Panc1 (cell line): ENCODE measurements at regions not wholly inside any gene's neighbourhood (a gene's known extent, or its start where the extent isn't known, plus 50 kb on each side); places are given as distances from the start of the nearest gene placed in this dataset.

Experiments
- ATAC-seq: fragments of 200-7000 bp; cut with Tn5 transposase; 2 replicates; pipeline ENCODE4 v1.9.1; 2020; ENCODE audit warnings: mild to moderate bottlenecking, moderate library complexity
- BruUV-seq: library from RNA; stranded (reverse); fragments of 400-500 nt; replicated peaks from 2 replicates; lab custom pipeline; 2021; lab: Mats Ljungman, UMichigan
- CTCF ChIA-PET: fragments of 300-600 bp; sonication (Branson Sonifier 250); formaldehyde crosslinking; loops from one replicate; lab custom pipeline; 2022; ENCODE audit warnings: antibody characterized with exemption; lab: Charles Lee
- POLR2A ChIA-PET: fragments of 300-600 bp; sonication (Branson Sonifier 250); formaldehyde crosslinking; loops from one replicate; lab custom pipeline; 2022; ENCODE audit warnings: antibody characterized with exemption; lab: Charles Lee
- DNase-seq: peaks from one replicate; pipeline ENCODE4 v3.0.0-alpha.2; 2010; ENCODE audit warnings: low read depth, low spot score
- H3K27ac ChIP-seq: 2 replicates; pipeline ENCODE4 v1.5.1; 2011; ENCODE audit warnings: mild to moderate bottlenecking, low read length, inconsistent platforms
- H3K27me3 ChIP-seq: fragments of 200-500 bp; sonication (Bioruptor generic); 2 replicates; pipeline ENCODE4 v1.6.0; 2014; ENCODE audit warnings: low read length, inconsistent platforms; ENCODE audit not compliant: control insufficient read depth, insufficient read depth
- H3K36me3 ChIP-seq: fragments of 200-500 bp; sonication (Bioruptor generic); 2 replicates; pipeline ENCODE4 v1.5.1; 2014; ENCODE audit warnings: inconsistent platforms, mild to moderate bottlenecking, low read length, moderate library complexity; ENCODE audit not compliant: control insufficient read depth, insufficient read depth
- H3K4me1 ChIP-seq: 2 replicates; pipeline ENCODE4 v1.5.1; 2011; ENCODE audit warnings: inconsistent platforms, mild to moderate bottlenecking, low read length, moderate library complexity; ENCODE audit not compliant: control insufficient read depth, insufficient read depth
- H3K4me3 ChIP-seq, 2 experiments: 2 replicates each; pipeline ENCODE4 v1.5.1; 2011 to 2012; ENCODE audit warnings: low read depth in 2 of 2, low read length in 2 of 2, mild to moderate bottlenecking in 2 of 2, inconsistent platforms in 1 of 2, moderate library complexity in 1 of 2
- H3K9me3 ChIP-seq: fragments of 200-500 bp; sonication (Bioruptor generic); 2 replicates; pipeline ENCODE4 v1.5.1; 2014; ENCODE audit warnings: low read depth, mild to moderate bottlenecking, inconsistent platforms, low read length, moderate library complexity; ENCODE audit not compliant: control insufficient read depth, insufficient read depth
- CTCF ChIP-seq: fragments of 450-650 bp; IDR thresholded peaks from 2 replicates; pipeline ENCODE4 v1.5.1; 2017; ENCODE audit warnings: mild to moderate bottlenecking
- POLR2AphosphoS5 ChIP-seq: IDR thresholded peaks from 2 replicates; pipeline ENCODE4 v1.6.1; 2012; ENCODE audit warnings: mild to moderate bottlenecking, low read depth, low read length, moderate library complexity
- SIN3A ChIP-seq: IDR thresholded peaks from 2 replicates; pipeline ENCODE4 v1.6.1; 2012; ENCODE audit warnings: low read depth, mild to moderate bottlenecking, low read length, moderate library complexity, borderline replicate concordance; ENCODE audit not compliant: insufficient read depth
- TCF7L2 ChIP-seq: IDR thresholded peaks from 2 replicates; pipeline ENCODE4 v1.6.1; 2011; ENCODE audit warnings: mild to moderate bottlenecking, low read depth, low read length, inconsistent platforms
- in situ Hi-C: cut with HindIII; loops from 2 replicates; pipeline ENCODE4 v1.10.0; 2016; ENCODE audit warnings: low sequenced_read_pairs, low pct_unique_long_range_greater_than_20kb
- intact Hi-C: fragments of 100-400 bp; cut with micrococcal nuclease; formaldehyde crosslinking; loops from one replicate; pipeline ENCODE4 v1.10.0; 2022; ENCODE audit not compliant: unreplicated experiment
- TF ChIP-seq, protein P1 (sequence below), 2 experiments: IDR thresholded peaks; 2 replicates each; pipeline ENCODE4 v1.6.1; 2011 to 2012; ENCODE audit warnings: low read depth in 2 of 2, control low read depth in 1 of 2, low read length in 1 of 2, mild to moderate bottlenecking in 1 of 2, moderate library complexity in 1 of 2; ENCODE audit not compliant: insufficient read depth in 1 of 2

DNA sequence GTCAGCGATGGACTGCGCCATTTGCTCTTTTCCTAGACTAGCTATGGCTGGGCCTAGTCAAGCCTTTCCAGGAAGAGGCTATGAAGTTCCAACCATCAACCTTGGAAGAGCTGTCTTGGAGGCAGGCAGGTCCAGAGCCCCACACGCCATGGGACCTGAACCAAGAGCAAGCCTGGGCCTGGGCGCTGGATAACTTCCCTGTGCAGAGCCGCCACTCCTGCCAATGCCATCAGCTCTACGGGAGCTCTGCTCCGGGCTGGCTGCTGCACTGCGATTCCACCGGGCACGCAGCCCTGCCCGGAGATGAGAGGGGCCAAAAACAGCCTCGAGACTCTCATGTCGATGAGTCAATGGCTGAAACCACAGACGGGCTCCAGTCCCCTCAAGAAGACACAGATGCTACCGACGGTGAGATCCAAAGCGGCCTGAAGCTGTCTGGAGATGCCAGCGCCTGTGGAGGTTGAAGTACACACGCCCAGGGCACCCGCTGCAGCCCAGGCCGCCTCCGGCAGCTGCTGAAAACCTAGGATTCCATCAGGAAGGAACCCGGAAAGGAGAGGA, 103.7 kb upstream of the SELENOP start:
- ChIA-PET POLR2A (interaction anchor here (0.7 kb wide), 1 partner anchor 93 kb away, joined by 6 read pairs; no protein-coding TSS in a partner anchor), CTCF (interaction anchor here (0.6 kb wide), 1 partner anchor 103 kb away, joined by 5 read pairs; no protein-coding TSS in a partner anchor)
- in situ Hi-C loops (loop anchor here (25.0 kb wide), 1 partner anchor 97 kb away; no protein-coding TSS in a partner anchor), intact Hi-C loops (loop anchor here (10.0 kb wide), 1 partner anchor 129 kb away; the partner anchor contains the start of gene ANXA2R)
- TF ChIP-seq POLR2AphosphoS5 = no peak
- TF ChIP-seq, protein P1, sequence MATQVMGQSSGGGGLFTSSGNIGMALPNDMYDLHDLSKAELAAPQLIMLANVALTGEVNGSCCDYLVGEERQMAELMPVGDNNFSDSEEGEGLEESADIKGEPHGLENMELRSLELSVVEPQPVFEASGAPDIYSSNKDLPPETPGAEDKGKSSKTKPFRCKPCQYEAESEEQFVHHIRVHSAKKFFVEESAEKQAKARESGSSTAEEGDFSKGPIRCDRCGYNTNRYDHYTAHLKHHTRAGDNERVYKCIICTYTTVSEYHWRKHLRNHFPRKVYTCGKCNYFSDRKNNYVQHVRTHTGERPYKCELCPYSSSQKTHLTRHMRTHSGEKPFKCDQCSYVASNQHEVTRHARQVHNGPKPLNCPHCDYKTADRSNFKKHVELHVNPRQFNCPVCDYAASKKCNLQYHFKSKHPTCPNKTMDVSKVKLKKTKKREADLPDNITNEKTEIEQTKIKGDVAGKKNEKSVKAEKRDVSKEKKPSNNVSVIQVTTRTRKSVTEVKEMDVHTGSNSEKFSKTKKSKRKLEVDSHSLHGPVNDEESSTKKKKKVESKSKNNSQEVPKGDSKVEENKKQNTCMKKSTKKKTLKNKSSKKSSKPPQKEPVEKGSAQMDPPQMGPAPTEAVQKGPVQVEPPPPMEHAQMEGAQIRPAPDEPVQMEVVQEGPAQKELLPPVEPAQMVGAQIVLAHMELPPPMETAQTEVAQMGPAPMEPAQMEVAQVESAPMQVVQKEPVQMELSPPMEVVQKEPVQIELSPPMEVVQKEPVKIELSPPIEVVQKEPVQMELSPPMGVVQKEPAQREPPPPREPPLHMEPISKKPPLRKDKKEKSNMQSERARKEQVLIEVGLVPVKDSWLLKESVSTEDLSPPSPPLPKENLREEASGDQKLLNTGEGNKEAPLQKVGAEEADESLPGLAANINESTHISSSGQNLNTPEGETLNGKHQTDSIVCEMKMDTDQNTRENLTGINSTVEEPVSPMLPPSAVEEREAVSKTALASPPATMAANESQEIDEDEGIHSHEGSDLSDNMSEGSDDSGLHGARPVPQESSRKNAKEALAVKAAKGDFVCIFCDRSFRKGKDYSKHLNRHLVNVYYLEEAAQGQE (IDR thresholded peaks at IDR 0.05; ENCODE audit: insufficient read depth in 1 of 2, low read depth in 2 of 2, low read length in 1 of 2) = no peak
- no peak for TF ChIP-seq CTCF
- TF ChIP-seq TCF7L2 = no peak
- Histone ChIP-seq H3K9me3 (no peaks in the 10 kb centered on the region), H3K4me3 (no peak overlapping the region), H3K4me1 (peaks cover 4% of the 10 kb centered on the region; the same call in 1 of the 2 replicates), H3K27me3 (no peaks in the 10 kb centered on the region), H3K36me3 (no peaks in the 10 kb centered on the region), H3K27ac (no peak overlapping the region)
- no peak for DNase-seq
- BruUV-seq = no TSS peak
- no peak for ATAC-seq

DNA sequence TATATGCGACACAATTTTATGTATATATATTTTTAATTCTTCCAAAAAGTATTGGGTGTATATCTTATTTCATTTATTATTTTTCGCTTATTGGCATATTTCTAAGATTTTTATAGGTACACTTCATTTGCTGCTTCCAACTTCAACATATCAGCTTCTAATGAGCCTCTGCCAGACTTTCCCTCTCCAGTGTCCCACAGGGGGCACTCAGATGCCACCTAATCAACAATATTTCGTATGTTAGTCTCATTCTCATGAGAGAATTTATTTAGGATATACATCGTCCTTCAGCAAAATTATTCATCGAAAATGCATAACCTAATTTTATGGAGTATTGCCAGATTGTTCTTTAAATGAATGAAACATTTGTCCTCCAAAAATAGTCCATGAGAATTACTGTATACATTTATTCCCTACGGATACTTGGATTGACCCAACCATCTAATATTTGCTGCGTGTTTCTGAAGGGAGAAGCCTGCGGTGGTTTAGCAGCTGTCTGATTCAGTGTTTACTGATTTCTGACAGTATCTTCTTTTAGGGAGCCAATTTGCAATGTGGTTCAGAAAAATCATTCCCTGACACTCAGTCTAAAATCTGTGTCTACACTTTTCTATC, 100.6 kb upstream of the SELENOP start:
- no peaks in the 10 kb centered on the region for H3K36me3 ChIP-seq
- H3K4me3 ChIP-seq = peak overlapping the region in 1 of 2 experiments; percentile 7; a peak in 1 of 4 replicates
- POLR2A ChIA-PET = interaction anchor here (0.5 to 0.8 kb wide), 4 partner anchors 85 to 357 kb away, joined by 3 to 6 read pairs (median 5); no protein-coding TSS in a partner anchor
- peaks cover 5% of the 10 kb centered on the region; the same call in 1 of the 2 replicates for H3K27me3 ChIP-seq
- H3K4me1 ChIP-seq = peaks cover 8% of the 10 kb centered on the region; the same call in 1 of the 2 replicates
- DNase-seq (peak; percentile 72), ATAC-seq (peak; percentile 64; the same call in 1 of the 2 replicates)
- TF ChIP-seq CTCF (peak; percentile 82; the same call in 1 of the 2 replicates), SIN3A (no peak)
- intact Hi-C loops (loop anchor here (2.0 to 10.0 kb wide), 2 partner anchors 97 to 133 kb away; partner anchors contain the start of gene ANXA2R), in situ Hi-C loops (loop anchor here (25.0 kb wide), 1 partner anchor 100 kb away; no protein-coding TSS in a partner anchor)
- no TSS peak for BruUV-seq
- CTCF ChIA-PET = interaction anchor here (0.5 to 1.1 kb wide), 8 partner anchors 58 to 129 kb away, joined by 3 to 10 read pairs (median 6); no protein-coding TSS in a partner anchor
- no peaks in the 10 kb centered on the region for H3K9me3 ChIP-seq
- H3K27ac ChIP-seq = no peak overlapping the region; the same call in 1 of the 2 replicates
